GM23338 (cell line): ENCODE measurements at regions not wholly inside any gene's neighbourhood (a gene's known extent, or its start where the extent isn't known, plus 50 kb on each side); places are given as distances from the start of the nearest gene placed in this dataset.

Experiments
- ATAC-seq: fragments of 200-7000 bp; cut with Tn5 transposase; 3 replicates; pipeline ENCODE4 v1.9.1; 2020
- DNase-seq: peaks from one replicate; pipeline ENCODE4 v3.0.0-alpha.2; 2015; ENCODE audit warnings: low spot score
- H2AFZ ChIP-seq: fragments of 200-600 bp; sonication (generic); 2 replicates; pipeline ENCODE4 v1.8.0; 2016; ENCODE audit warnings: antibody characterized with exemption, mild to moderate bottlenecking, moderate library complexity
- H3F3A ChIP-seq: fragments of 200-600 bp; sonication (generic); replicated peaks from 2 replicates; pipeline ENCODE4 v1.8.0; 2017; ENCODE audit warnings: antibody characterized with exemption, mixed run types, low read depth
- H3K27ac ChIP-seq: fragments of 200-600 bp; sonication (generic); 2 replicates; pipeline ENCODE4 v1.6.1; 2016; ENCODE audit warnings: low read depth
- H3K27me3 ChIP-seq: fragments of 200-600 bp; sonication (generic); 2 replicates; pipeline ENCODE4 v1.8.0; 2016; ENCODE audit warnings: mild to moderate bottlenecking, mixed run types, moderate library complexity; ENCODE audit not compliant: insufficient read depth
- H3K36me3 ChIP-seq: fragments of 200-600 bp; sonication (generic); 2 replicates; pipeline ENCODE4 v1.8.0; 2016; ENCODE audit warnings: mild to moderate bottlenecking; ENCODE audit not compliant: insufficient read depth
- H3K4me1 ChIP-seq: fragments of 200-600 bp; sonication (generic); 2 replicates; pipeline ENCODE4 v1.8.0; 2016; ENCODE audit warnings: mild to moderate bottlenecking, moderate library complexity; ENCODE audit not compliant: insufficient read depth
- H3K4me2 ChIP-seq: fragments of 200-600 bp; sonication (generic); 2 replicates; pipeline ENCODE4 v1.7.1; 2017; ENCODE audit warnings: mixed run types
- H3K4me3 ChIP-seq: fragments of 200-600 bp; sonication (generic); 2 replicates; pipeline ENCODE4 v1.6.1; 2016; ENCODE audit warnings: mixed run types
- H3K79me2 ChIP-seq: fragments of 200-600 bp; sonication (generic); replicated peaks from 2 replicates; pipeline ENCODE4 v1.8.0; 2017; ENCODE audit warnings: mild to moderate bottlenecking; ENCODE audit not compliant: insufficient read depth
- H3K9me2 ChIP-seq: fragments of 200-600 bp; sonication (generic); 2 replicates; pipeline ENCODE4 v1.8.0; 2017; ENCODE audit not compliant: insufficient read depth
- H4K20me1 ChIP-seq: fragments of 200-600 bp; sonication (generic); replicated peaks from 2 replicates; pipeline ENCODE4 v1.8.0; 2017; ENCODE audit warnings: mild to moderate bottlenecking; ENCODE audit not compliant: insufficient read depth
- H3K27ac Mint-ChIP-seq: 2 replicates; pipeline ENCODE4 v1.8.0; 2020; ENCODE audit warnings: inconsistent platforms, mild to moderate bottlenecking, moderate library complexity, mixed read lengths
- H3K27me3 Mint-ChIP-seq: 3 replicates; pipeline ENCODE4 v1.8.0; 2022; ENCODE audit warnings: low read depth, mild to moderate bottlenecking, moderate library complexity, mixed read lengths, inconsistent platforms; ENCODE audit not compliant: insufficient read depth, poor library complexity
- H3K36me3 Mint-ChIP-seq: 3 replicates; pipeline ENCODE4 v1.8.0; 2021; ENCODE audit warnings: low read depth, mild to moderate bottlenecking, inconsistent platforms, moderate library complexity, mixed read lengths
- H3K4me1 Mint-ChIP-seq: 3 replicates; pipeline ENCODE4 v1.8.0; 2020; ENCODE audit warnings: mild to moderate bottlenecking, inconsistent platforms, mixed read lengths
- H3K4me3 Mint-ChIP-seq: 3 replicates; pipeline ENCODE4 v1.8.0; 2021; ENCODE audit warnings: moderate library complexity, mild to moderate bottlenecking, inconsistent platforms, mixed read lengths
- H3K9me3 Mint-ChIP-seq: 3 replicates; pipeline ENCODE4 v1.8.0; 2020; ENCODE audit warnings: moderate library complexity, mild to moderate bottlenecking, inconsistent platforms, mixed read lengths
- CREB1 ChIP-seq: fragments of 250-450 bp; sonication (Bioruptor Pico); IDR thresholded peaks from 2 replicates; pipeline ENCODE4 v1.5.0; 2020; ENCODE audit warnings: low read depth, mild to moderate bottlenecking, moderate library complexity
- CTCF ChIP-seq, 2 experiments: fragments of 200-600 bp in 1 of 2; sonication (generic) in 1 of 2; conservative IDR thresholded peaks; 2 replicates each; pipeline versions ENCODE4 v1.5.1 to v1.6.1; 2016 to 2017; ENCODE audit warnings: antibody characterized with exemption in 2 of 2, low read depth in 2 of 2, mild to moderate bottlenecking in 2 of 2, moderate library complexity in 1 of 2
- ETS1 ChIP-seq: IDR thresholded peaks from 2 replicates; pipeline ENCODE4 v1.6.1; 2016; ENCODE audit warnings: antibody characterized with exemption
- EZH2phosphoT487 ChIP-seq: fragments of 200-600 bp; sonication (generic); IDR thresholded peaks from one replicate; pipeline ENCODE4 v1.8.1; 2018; ENCODE audit warnings: antibody characterized with exemption; ENCODE audit not compliant: unreplicated experiment
- JUNB ChIP-seq: IDR thresholded peaks from one replicate; pipeline ENCODE4 v1.6.1; 2016; ENCODE audit warnings: antibody characterized with exemption; ENCODE audit not compliant: unreplicated experiment
- NANOG ChIP-seq: IDR thresholded peaks from 2 replicates; pipeline ENCODE4 v1.6.1; 2016; ENCODE audit warnings: antibody characterized with exemption, borderline replicate concordance
- POLR2AphosphoS5 ChIP-seq: IDR thresholded peaks from 2 replicates; pipeline ENCODE4 v1.6.1; 2016; ENCODE audit warnings: antibody characterized with exemption, low read depth
- REST ChIP-seq: IDR thresholded peaks from one replicate; pipeline ENCODE4 v1.6.1; 2018; ENCODE audit warnings: antibody characterized with exemption; ENCODE audit not compliant: unreplicated experiment
- ZNF114 ChIP-seq: fragments of 250-450 bp; sonication (Bioruptor Pico); IDR thresholded peaks from 2 replicates; pipeline ENCODE4 v1.5.0; 2020; ENCODE audit warnings: mild to moderate bottlenecking, moderate library complexity
- ZNF331 ChIP-seq: fragments of 250-450 bp; sonication (Bioruptor Pico); IDR thresholded peaks from 2 replicates; pipeline ENCODE4 v1.5.0; 2020; ENCODE audit warnings: low read depth, mild to moderate bottlenecking, moderate library complexity

- Histone ChIP-seq H4K20me1 (no peaks in the 10 kb centered on the region), H3K4me2 (no peak overlapping the region), H3F3A (no peaks in the 10 kb centered on the region), H3K9me2 (0 out of 2 replicates have a peak, but pooled peaks cover 1% of the 10 kb centered on the region), H3K27me3 (no peaks in the 10 kb centered on the region), H3K27ac (no peak overlapping the region), H2AFZ (no peak overlapping the region), H3K4me3 (no peak overlapping the region), H3K4me1 (no peaks in the 10 kb centered on the region; the same call in 1 of the 2 replicates), H3K79me2 (no peaks in the 10 kb centered on the region), H3K36me3 (no peaks in the 10 kb centered on the region)
- ATAC-seq (no peak), DNase-seq (no peak)
- H3K9me3 Mint-ChIP-seq, result no peaks in the 10 kb centered on the region
- H3K4me3 Mint-ChIP-seq, result no peak overlapping the region
- H3K4me1 Mint-ChIP-seq, result peaks cover 3% of the 10 kb centered on the region; the same call in 1 of the 3 replicates
- no peak overlapping the region for H3K27ac Mint-ChIP-seq
- H3K27me3 Mint-ChIP-seq, result no peaks in the 10 kb centered on the region
- TF ChIP-seq ETS1 (no peak), POLR2AphosphoS5 (no peak), REST (no peak), CTCF (conservative IDR thresholded peaks at IDR 0.05; ENCODE audit: low read depth in 2 of 2) (no peak), ZNF114 (CRISPR knock-in tag) (no peak), JUNB (no peak), ZNF331 (CRISPR knock-in tag) (no peak), EZH2phosphoT487 (no peak), NANOG (no peak), CREB1 (CRISPR knock-in tag) (no peak)
- H3K36me3 Mint-ChIP-seq, result no peaks in the 10 kb centered on the region
Measured at GRCh38 chr13:50670272-50670671, 173.2 kb downstream of the DLEU7 start.
